UCSD-AML1 (cell line): ENCODE measurements at regions not wholly inside any gene's neighbourhood (a gene's known extent, or its start where the extent isn't known, plus 50 kb on each side); places are given as distances from the start of the nearest gene placed in this dataset.

Source experiments
- DNase-seq: peaks from one replicate; lab custom pipeline; 2025; ENCODE audit not compliant: unreplicated experiment; lab: John Stamatoyannopoulos, UW

DNA sequence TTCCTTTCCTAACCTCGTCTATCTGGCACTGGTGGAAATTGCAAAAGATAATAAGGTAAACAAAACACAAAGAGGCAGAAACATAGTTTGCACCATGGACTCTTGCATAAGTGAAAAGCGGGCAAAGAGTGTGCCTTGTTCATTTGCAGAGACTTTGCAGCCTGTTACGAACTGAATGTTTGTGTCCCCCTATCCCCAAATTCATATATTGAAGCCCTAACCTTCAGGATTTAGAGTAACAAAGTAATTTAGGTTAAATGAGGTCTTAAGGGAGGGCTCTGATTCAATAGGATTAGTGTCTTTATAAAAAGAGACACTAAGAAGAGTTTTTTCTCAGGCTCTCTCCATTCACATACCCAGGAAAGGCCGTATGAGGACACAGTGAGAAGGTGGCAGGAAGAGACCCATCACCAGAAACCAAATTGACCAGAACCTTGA, 52.1 kb upstream of the FAM169A start:
- DNase-seq: no peak

DNA sequence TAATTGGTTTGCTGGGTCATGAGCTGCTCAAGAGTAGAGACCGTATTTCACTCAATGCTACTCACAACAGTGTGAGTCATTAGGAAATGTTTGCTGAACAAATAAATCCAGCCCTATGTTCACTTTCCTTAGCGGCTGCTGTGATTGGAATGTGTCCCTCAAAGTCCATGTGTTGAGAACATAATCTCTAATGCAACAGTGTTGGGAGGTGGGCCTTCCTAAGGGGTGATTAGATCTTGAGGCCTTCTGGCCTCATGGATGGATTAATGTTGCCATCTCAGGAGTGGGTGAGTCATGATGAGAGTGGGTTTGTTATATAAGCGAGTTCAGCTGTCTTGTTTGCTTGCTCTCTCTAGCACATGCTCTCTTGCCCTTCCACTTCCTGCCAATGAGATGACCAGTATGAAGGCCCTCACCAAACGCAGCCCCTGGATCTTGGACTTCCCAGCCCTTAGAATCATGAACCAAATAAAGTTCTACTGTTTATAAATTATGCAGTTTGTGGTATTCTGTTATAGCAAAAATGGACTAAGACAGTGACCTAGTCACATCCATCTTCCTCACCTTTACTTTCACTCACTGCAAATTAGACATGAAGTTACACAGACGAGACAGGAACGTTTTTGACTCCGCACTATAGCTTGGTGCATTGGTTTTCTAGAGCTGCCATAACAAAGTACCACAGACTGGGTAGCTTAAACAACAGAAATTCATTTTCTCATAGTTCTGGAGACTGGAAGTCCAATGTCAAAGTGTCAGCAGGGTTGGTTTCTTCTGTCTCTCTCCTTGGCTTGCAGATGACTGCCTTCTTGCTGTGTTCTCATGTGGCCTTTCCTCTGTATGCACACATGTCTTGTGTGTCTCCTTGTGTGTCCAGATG, 50.9 kb upstream of the FAM169A start:
- no peak for DNase-seq
